WTC11 (cell line): ENCODE measurements at regions not wholly inside any gene's neighbourhood (a gene's known extent, or its start where the extent isn't known, plus 50 kb on each side); places are given as distances from the start of the nearest gene placed in this dataset.

ENCODE experiments used
- ATAC-seq: fragments of 200-7000 bp; cut with Tn5 transposase; 2 replicates; pipeline ENCODE4 v1.10.0; 2021; ENCODE audit warnings: mild to moderate bottlenecking, moderate library complexity
- CTCF ChIA-PET: fragments of 300-600 bp; sonication (Branson Sonifier 250); formaldehyde crosslinking; loops from one replicate; lab custom pipeline; 2021; ENCODE audit warnings: antibody characterized with exemption; lab: Charles Lee
- POLR2A ChIA-PET: fragments of 350-600 bp; sonication (Branson Sonifier 250); formaldehyde crosslinking; loops from one replicate; lab custom pipeline; 2021; ENCODE audit warnings: antibody characterized with exemption; lab: Charles Lee
- DNase-seq: peaks from one replicate; pipeline ENCODE4 v3.0.0; 2021; ENCODE audit warnings: low spot score
- H3K27ac Mint-ChIP-seq: 2 replicates; pipeline ENCODE4 v1.8.0; 2021; ENCODE audit warnings: mixed read lengths
- H3K27me3 Mint-ChIP-seq: 2 replicates; pipeline ENCODE4 v1.8.0; 2021; ENCODE audit warnings: low read depth, mild to moderate bottlenecking, moderate library complexity, mixed read lengths
- H3K36me3 Mint-ChIP-seq: 2 replicates; pipeline ENCODE4 v1.8.0; 2021; ENCODE audit warnings: mixed read lengths
- H3K4me1 Mint-ChIP-seq: 2 replicates; pipeline ENCODE4 v1.8.0; 2022; ENCODE audit warnings: mixed read lengths
- H3K4me3 Mint-ChIP-seq: 2 replicates; pipeline ENCODE4 v1.8.0; 2021; ENCODE audit warnings: mild to moderate bottlenecking, moderate library complexity, mixed read lengths
- H3K9me3 Mint-ChIP-seq: 2 replicates; pipeline ENCODE4 v1.8.0; 2021; ENCODE audit warnings: mixed read lengths
- ATF1 ChIP-seq: sonication (generic); formaldehyde crosslinking; IDR thresholded peaks from 2 replicates; pipeline ENCODE4 v1.8.1; 2023; ENCODE audit warnings: mild to moderate bottlenecking, moderate library complexity, missing genetic modification reagents
- CBFB ChIP-seq: sonication (generic); formaldehyde crosslinking; IDR thresholded peaks from 2 replicates; pipeline ENCODE4 v1.8.1; 2022; ENCODE audit warnings: mild to moderate bottlenecking, low read depth, missing genetic modification reagents
- EMX1 ChIP-seq: fragments of 250-450 bp; sonication (Bioruptor Pico); IDR thresholded peaks from 2 replicates; pipeline ENCODE4 v1.8.0; 2021; ENCODE audit warnings: mild to moderate bottlenecking
- ESRRA ChIP-seq: sonication (generic); formaldehyde crosslinking; IDR thresholded peaks from 2 replicates; pipeline ENCODE4 v1.8.1; 2022; ENCODE audit warnings: mild to moderate bottlenecking, missing genetic modification reagents, borderline replicate concordance
- ETV6 ChIP-seq: sonication (generic); formaldehyde crosslinking; IDR thresholded peaks from 2 replicates; pipeline ENCODE4 v1.8.1; 2022; ENCODE audit warnings: mild to moderate bottlenecking, missing genetic modification reagents
- FOXJ3 ChIP-seq: sonication (generic); formaldehyde crosslinking; IDR thresholded peaks from 2 replicates; pipeline ENCODE4 v1.9.0; 2021; ENCODE audit warnings: missing genetic modification reagents, mild to moderate bottlenecking, borderline replicate concordance
- FOXP1 ChIP-seq: sonication (generic); formaldehyde crosslinking; IDR thresholded peaks from 2 replicates; pipeline ENCODE4 v1.8.0; 2022; ENCODE audit warnings: missing genetic modification reagents, mild to moderate bottlenecking, moderate library complexity, borderline replicate concordance
- JAZF1 ChIP-seq: fragments of 250-450 bp; sonication (Bioruptor Pico); IDR thresholded peaks from 2 replicates; pipeline ENCODE4 v1.9.0; 2021; ENCODE audit warnings: moderate library complexity, mild to moderate bottlenecking, inconsistent platforms
- KAT7 ChIP-seq: sonication (generic); formaldehyde crosslinking; IDR thresholded peaks from 2 replicates; pipeline ENCODE4 v1.8.1; 2023; ENCODE audit warnings: missing genetic modification reagents, mild to moderate bottlenecking, borderline replicate concordance
- MYBL2 ChIP-seq: sonication (generic); formaldehyde crosslinking; IDR thresholded peaks from 2 replicates; pipeline ENCODE4 v1.8.1; 2023; ENCODE audit warnings: mild to moderate bottlenecking, moderate library complexity, missing genetic modification reagents
- NFYB ChIP-seq: sonication (generic); formaldehyde crosslinking; conservative IDR thresholded peaks from 2 replicates; pipeline ENCODE4 v1.8.0; 2022; ENCODE audit warnings: low read depth, missing genetic modification reagents
- OVOL2 ChIP-seq: fragments of 250-450 bp; sonication (Bioruptor Pico); IDR thresholded peaks from 2 replicates; pipeline ENCODE4 v1.9.0; 2021; ENCODE audit warnings: mild to moderate bottlenecking, borderline replicate concordance
- RORB ChIP-seq: fragments of 250-450 bp; sonication (Bioruptor Pico); IDR thresholded peaks from 2 replicates; pipeline ENCODE4 v1.9.0; 2021; ENCODE audit warnings: mild to moderate bottlenecking
- SMAD4 ChIP-seq: sonication (generic); formaldehyde crosslinking; IDR thresholded peaks from 2 replicates; pipeline ENCODE4 v1.8.0; 2022; ENCODE audit warnings: mild to moderate bottlenecking, missing genetic modification reagents
- SOX15 ChIP-seq: fragments of 250-450 bp; sonication (Bioruptor Pico); IDR thresholded peaks from 2 replicates; pipeline ENCODE4 v1.9.0; 2021; ENCODE audit warnings: mild to moderate bottlenecking
- TCF7 ChIP-seq: sonication (generic); formaldehyde crosslinking; IDR thresholded peaks from 2 replicates; pipeline ENCODE4 v1.8.0; 2022; ENCODE audit warnings: mild to moderate bottlenecking, low read depth, missing genetic modification reagents, moderate library complexity
- TEAD4 ChIP-seq: sonication (generic); formaldehyde crosslinking; IDR thresholded peaks from 2 replicates; pipeline ENCODE4 v1.8.0; 2022; ENCODE audit warnings: mild to moderate bottlenecking, missing genetic modification reagents
- ZNF263 ChIP-seq: sonication (generic); formaldehyde crosslinking; IDR thresholded peaks from 2 replicates; pipeline ENCODE4 v1.8.1; 2022; ENCODE audit warnings: low read depth, mild to moderate bottlenecking, moderate library complexity, missing genetic modification reagents
- ZNF317 ChIP-seq: sonication (generic); formaldehyde crosslinking; IDR thresholded peaks from 2 replicates; pipeline ENCODE4 v1.8.1; 2023; ENCODE audit warnings: low read depth, mild to moderate bottlenecking, moderate library complexity, missing genetic modification reagents, borderline replicate concordance
- TF ChIP-seq, protein P1 (sequence below): sonication (generic); formaldehyde crosslinking; IDR thresholded peaks from 2 replicates; pipeline ENCODE4 v1.8.0; 2022; ENCODE audit warnings: mild to moderate bottlenecking, missing genetic modification reagents
- TF ChIP-seq, protein P2 (sequence below): sonication (generic); formaldehyde crosslinking; IDR thresholded peaks from 2 replicates; pipeline ENCODE4 v1.8.0; 2022; ENCODE audit warnings: mild to moderate bottlenecking, missing genetic modification reagents
- TF ChIP-seq, protein P3 (sequence below): sonication (generic); formaldehyde crosslinking; IDR thresholded peaks from 2 replicates; pipeline ENCODE4 v1.8.0; 2023; ENCODE audit warnings: mild to moderate bottlenecking, missing genetic modification reagents
- TF ChIP-seq, protein P4 (sequence below): sonication (generic); formaldehyde crosslinking; IDR thresholded peaks from 2 replicates; pipeline ENCODE4 v1.8.1; 2022; ENCODE audit warnings: low read depth, missing genetic modification reagents, borderline replicate concordance
- TF ChIP-seq, protein P5 (sequence below): sonication (generic); formaldehyde crosslinking; IDR thresholded peaks from 2 replicates; pipeline ENCODE4 v1.8.0; 2022; ENCODE audit warnings: mild to moderate bottlenecking, missing genetic modification reagents
- TF ChIP-seq, protein P6 (sequence below): sonication (generic); formaldehyde crosslinking; IDR thresholded peaks from 2 replicates; pipeline ENCODE4 v1.8.1; 2022; ENCODE audit warnings: mild to moderate bottlenecking, missing genetic modification reagents, moderate library complexity, borderline replicate concordance
- TF ChIP-seq, protein P7 (sequence below): sonication (generic); formaldehyde crosslinking; IDR thresholded peaks from 2 replicates; pipeline ENCODE4 v1.8.0; 2022; ENCODE audit warnings: mild to moderate bottlenecking, missing genetic modification reagents
- TF ChIP-seq, protein P8 (sequence below): fragments of 250-450 bp; sonication (Bioruptor Pico); IDR thresholded peaks from 2 replicates; pipeline ENCODE4 v1.9.0; 2021; ENCODE audit warnings: mild to moderate bottlenecking
- TF ChIP-seq, protein P9 (sequence below): sonication (generic); formaldehyde crosslinking; IDR thresholded peaks from 2 replicates; pipeline ENCODE4 v1.8.1; 2023; ENCODE audit warnings: mild to moderate bottlenecking, missing genetic modification reagents, moderate library complexity

DNA sequence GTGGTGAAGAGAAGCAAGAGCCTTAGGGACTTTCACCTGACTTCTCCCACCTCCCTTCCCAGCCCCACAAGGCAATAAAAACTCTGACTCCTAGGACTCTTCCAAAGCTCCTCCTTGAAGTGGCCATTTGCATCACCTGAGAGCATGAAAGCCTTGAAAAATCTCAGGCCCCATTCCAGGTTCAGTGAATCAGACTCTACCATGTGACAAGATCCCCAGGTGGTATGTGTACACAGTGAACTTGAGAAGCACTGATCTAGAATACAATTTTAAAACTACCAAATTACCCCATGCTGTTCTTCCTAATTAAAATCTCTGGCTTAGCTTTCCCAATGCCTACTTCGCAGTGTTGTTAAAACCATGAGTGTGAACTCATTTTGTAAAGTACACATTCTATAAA lies 195.1 kb upstream of the SAMSN1 start (continued):
- TF ChIP-seq, protein P1, sequence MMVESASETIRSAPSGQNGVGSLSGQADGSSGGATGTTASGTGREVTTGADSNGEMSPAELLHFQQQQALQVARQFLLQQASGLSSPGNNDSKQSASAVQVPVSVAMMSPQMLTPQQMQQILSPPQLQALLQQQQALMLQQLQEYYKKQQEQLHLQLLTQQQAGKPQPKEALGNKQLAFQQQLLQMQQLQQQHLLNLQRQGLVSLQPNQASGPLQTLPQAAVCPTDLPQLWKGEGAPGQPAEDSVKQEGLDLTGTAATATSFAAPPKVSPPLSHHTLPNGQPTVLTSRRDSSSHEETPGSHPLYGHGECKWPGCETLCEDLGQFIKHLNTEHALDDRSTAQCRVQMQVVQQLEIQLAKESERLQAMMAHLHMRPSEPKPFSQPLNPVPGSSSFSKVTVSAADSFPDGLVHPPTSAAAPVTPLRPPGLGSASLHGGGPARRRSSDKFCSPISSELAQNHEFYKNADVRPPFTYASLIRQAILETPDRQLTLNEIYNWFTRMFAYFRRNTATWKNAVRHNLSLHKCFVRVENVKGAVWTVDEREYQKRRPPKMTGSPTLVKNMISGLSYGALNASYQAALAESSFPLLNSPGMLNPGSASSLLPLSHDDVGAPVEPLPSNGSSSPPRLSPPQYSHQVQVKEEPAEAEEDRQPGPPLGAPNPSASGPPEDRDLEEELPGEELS, result no peak
- TF ChIP-seq SOX15 (no peak), TCF7 (CRISPR knock-in tag) (no peak), NFYB (CRISPR knock-in tag) (no peak), KAT7 (CRISPR knock-in tag) (no peak), ATF1 (no peak), RORB (CRISPR knock-in tag) (no peak), MYBL2 (CRISPR knock-in tag) (no peak), TEAD4 (CRISPR knock-in tag) (no peak), ZNF317 (CRISPR knock-in tag) (no peak), CBFB (no peak), FOXJ3 (CRISPR knock-in tag) (no peak), FOXP1 (CRISPR knock-in tag) (no peak)
- TF ChIP-seq, protein P2, sequence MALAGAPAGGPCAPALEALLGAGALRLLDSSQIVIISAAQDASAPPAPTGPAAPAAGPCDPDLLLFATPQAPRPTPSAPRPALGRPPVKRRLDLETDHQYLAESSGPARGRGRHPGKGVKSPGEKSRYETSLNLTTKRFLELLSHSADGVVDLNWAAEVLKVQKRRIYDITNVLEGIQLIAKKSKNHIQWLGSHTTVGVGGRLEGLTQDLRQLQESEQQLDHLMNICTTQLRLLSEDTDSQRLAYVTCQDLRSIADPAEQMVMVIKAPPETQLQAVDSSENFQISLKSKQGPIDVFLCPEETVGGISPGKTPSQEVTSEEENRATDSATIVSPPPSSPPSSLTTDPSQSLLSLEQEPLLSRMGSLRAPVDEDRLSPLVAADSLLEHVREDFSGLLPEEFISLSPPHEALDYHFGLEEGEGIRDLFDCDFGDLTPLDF (CRISPR knock-in tag), result no peak
- TF ChIP-seq, protein P3, sequence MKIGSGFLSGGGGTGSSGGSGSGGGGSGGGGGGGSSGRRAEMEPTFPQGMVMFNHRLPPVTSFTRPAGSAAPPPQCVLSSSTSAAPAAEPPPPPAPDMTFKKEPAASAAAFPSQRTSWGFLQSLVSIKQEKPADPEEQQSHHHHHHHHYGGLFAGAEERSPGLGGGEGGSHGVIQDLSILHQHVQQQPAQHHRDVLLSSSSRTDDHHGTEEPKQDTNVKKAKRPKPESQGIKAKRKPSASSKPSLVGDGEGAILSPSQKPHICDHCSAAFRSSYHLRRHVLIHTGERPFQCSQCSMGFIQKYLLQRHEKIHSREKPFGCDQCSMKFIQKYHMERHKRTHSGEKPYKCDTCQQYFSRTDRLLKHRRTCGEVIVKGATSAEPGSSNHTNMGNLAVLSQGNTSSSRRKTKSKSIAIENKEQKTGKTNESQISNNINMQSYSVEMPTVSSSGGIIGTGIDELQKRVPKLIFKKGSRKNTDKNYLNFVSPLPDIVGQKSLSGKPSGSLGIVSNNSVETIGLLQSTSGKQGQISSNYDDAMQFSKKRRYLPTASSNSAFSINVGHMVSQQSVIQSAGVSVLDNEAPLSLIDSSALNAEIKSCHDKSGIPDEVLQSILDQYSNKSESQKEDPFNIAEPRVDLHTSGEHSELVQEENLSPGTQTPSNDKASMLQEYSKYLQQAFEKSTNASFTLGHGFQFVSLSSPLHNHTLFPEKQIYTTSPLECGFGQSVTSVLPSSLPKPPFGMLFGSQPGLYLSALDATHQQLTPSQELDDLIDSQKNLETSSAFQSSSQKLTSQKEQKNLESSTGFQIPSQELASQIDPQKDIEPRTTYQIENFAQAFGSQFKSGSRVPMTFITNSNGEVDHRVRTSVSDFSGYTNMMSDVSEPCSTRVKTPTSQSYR (CRISPR knock-in tag), result no peak

DNA sequence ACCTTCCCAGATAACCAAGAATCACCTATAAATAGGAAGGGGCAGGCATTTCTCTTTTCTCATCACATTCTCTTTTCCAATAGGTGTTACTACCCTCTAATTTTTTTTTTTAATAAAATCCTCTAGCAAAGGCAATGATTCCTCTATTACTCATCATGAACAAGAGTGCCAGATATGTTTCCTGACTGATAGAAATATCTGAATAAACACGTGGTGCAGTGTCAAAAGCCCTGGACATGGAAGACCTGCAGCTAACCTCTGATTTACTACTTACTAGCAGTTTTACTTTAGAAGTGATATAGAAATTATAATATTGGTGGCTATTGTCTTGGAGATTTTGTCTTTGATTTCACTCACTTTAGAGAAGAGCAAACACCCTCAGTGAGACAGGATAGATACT lies 194.6 kb upstream of the SAMSN1 start:
- H3K4me3 Mint-ChIP-seq, result no peak overlapping the region
- ChIA-PET POLR2A (no interaction called here), CTCF (interaction anchor here (0.7 to 1.0 kb wide), 2 partner anchors 33 to 138 kb away, joined by 3 to 5 read pairs; no protein-coding TSS in a partner anchor)
- ATAC-seq, result no peak
- no peak overlapping the region for H3K27ac Mint-ChIP-seq
- no peaks in the 10 kb centered on the region for H3K27me3 Mint-ChIP-seq
- H3K36me3 Mint-ChIP-seq, result peaks cover 11% of the 10 kb centered on the region
- H3K4me1 Mint-ChIP-seq, result peaks cover 11% of the 10 kb centered on the region
- H3K9me3 Mint-ChIP-seq, result peaks cover 29% of the 10 kb centered on the region
- no peak for DNase-seq
- TF ChIP-seq ESRRA (CRISPR knock-in tag), result no peak
- TF ChIP-seq, protein P4, sequence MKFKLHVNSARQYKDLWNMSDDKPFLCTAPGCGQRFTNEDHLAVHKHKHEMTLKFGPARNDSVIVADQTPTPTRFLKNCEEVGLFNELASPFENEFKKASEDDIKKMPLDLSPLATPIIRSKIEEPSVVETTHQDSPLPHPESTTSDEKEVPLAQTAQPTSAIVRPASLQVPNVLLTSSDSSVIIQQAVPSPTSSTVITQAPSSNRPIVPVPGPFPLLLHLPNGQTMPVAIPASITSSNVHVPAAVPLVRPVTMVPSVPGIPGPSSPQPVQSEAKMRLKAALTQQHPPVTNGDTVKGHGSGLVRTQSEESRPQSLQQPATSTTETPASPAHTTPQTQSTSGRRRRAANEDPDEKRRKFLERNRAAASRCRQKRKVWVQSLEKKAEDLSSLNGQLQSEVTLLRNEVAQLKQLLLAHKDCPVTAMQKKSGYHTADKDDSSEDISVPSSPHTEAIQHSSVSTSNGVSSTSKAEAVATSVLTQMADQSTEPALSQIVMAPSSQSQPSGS (CRISPR knock-in tag), result no peak
- no peak for TF ChIP-seq JAZF1 (CRISPR knock-in tag)
- TF ChIP-seq, protein P5, sequence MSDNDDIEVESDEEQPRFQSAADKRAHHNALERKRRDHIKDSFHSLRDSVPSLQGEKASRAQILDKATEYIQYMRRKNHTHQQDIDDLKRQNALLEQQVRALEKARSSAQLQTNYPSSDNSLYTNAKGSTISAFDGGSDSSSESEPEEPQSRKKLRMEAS (CRISPR knock-in tag), result no peak
- no peak for TF ChIP-seq ATF1
- no peak for TF ChIP-seq SMAD4
- TF ChIP-seq ZNF263, result no peak
- no peak for TF ChIP-seq EMX1
- TF ChIP-seq, protein P6, sequence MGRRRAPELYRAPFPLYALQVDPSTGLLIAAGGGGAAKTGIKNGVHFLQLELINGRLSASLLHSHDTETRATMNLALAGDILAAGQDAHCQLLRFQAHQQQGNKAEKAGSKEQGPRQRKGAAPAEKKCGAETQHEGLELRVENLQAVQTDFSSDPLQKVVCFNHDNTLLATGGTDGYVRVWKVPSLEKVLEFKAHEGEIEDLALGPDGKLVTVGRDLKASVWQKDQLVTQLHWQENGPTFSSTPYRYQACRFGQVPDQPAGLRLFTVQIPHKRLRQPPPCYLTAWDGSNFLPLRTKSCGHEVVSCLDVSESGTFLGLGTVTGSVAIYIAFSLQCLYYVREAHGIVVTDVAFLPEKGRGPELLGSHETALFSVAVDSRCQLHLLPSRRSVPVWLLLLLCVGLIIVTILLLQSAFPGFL (CRISPR knock-in tag), result no peak
- TF ChIP-seq, protein P7, sequence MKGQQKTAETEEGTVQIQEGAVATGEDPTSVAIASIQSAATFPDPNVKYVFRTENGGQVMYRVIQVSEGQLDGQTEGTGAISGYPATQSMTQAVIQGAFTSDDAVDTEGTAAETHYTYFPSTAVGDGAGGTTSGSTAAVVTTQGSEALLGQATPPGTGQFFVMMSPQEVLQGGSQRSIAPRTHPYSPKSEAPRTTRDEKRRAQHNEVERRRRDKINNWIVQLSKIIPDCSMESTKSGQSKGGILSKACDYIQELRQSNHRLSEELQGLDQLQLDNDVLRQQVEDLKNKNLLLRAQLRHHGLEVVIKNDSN, result no peak
- TF ChIP-seq, protein P8, sequence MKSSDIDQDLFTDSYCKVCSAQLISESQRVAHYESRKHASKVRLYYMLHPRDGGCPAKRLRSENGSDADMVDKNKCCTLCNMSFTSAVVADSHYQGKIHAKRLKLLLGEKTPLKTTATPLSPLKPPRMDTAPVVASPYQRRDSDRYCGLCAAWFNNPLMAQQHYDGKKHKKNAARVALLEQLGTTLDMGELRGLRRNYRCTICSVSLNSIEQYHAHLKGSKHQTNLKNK (CRISPR knock-in tag), result no peak
- no peak for TF ChIP-seq NFYB (CRISPR knock-in tag)
- TF ChIP-seq, protein P9, sequence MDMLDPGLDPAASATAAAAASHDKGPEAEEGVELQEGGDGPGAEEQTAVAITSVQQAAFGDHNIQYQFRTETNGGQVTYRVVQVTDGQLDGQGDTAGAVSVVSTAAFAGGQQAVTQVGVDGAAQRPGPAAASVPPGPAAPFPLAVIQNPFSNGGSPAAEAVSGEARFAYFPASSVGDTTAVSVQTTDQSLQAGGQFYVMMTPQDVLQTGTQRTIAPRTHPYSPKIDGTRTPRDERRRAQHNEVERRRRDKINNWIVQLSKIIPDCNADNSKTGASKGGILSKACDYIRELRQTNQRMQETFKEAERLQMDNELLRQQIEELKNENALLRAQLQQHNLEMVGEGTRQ, result no peak
- no peak for TF ChIP-seq ETV6 (CRISPR knock-in tag)
- no peak for TF ChIP-seq OVOL2
